NCI-H2107 treated with DMSO at 0.1 percent for 48 hours (cell line): ENCODE measurements at regions not wholly inside any gene's neighbourhood (a gene's known extent, or its start where the extent isn't known, plus 50 kb on each side); places are given as distances from the start of the nearest gene placed in this dataset.
"Not testable (repeated sequence)": the region's sequence is repeated elsewhere in the genome, so short reads cannot be mapped to it uniquely, and the experiment has no call there.

Experiments used
- DNase-seq: peaks from one replicate; lab custom pipeline; 2025; ENCODE audit not compliant: unreplicated experiment; lab: John Stamatoyannopoulos, UW

DNA sequence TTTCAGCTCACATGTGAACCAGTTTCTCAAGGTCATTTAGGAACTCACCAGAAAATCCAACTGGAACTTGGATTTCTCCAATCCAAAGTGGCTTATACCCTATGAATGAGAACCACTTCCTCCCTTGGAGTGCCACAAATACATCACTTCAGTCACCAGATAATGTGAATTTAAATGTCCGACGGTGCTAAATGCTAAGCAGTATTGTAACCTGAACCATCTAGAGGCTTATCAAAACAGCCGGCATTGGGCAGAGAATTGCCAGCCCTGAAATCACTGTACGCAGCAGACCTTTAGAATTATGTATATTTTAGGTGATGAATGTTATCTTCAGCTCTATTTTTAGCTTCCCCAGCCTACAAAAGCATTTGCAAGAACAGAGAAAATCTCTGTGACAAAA is 76.8 kb upstream of the COX20 start:
- peak; percentile 71 for DNase-seq

DNA sequence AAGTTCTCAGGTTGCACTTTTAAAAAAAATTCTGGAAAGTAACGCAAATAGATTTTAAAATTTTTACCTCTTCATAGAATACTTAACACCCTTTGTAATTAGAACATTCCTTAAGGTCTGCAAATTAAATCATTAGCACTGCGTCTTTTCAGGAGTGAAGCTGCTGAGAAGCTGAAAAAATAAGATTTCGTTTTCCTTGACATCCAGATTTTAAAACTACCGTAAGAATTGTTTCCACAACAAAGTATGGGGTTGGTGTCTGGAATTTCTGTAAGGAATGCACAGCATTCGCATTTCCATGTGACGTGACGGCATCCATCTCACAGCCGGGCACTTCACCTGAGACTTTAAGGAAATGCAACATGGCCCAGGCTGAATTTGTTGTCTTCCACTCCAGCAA is 76.3 kb upstream of the COX20 start:
- no peak for DNase-seq

DNA sequence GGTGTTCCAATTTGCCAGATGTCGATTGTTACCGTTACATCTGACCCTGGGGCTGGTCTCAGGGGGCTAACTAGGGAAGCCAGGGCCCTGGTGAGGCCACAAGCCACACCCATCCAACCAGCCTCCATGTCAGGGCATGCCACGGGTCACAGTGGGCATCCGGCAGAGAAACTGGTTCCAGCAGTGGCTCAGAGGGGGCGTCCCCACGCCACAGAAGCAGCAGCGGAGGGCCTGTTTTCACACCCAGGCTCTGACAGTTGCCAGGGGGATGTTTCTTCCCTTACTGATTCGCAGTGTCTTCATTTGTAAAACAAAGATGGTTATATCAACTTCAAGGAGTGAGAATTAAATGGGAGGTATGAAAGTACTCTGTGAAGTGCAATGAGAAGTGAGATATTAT is 75.0 kb upstream of the COX20 start:
- DNase-seq: no peak

DNA sequence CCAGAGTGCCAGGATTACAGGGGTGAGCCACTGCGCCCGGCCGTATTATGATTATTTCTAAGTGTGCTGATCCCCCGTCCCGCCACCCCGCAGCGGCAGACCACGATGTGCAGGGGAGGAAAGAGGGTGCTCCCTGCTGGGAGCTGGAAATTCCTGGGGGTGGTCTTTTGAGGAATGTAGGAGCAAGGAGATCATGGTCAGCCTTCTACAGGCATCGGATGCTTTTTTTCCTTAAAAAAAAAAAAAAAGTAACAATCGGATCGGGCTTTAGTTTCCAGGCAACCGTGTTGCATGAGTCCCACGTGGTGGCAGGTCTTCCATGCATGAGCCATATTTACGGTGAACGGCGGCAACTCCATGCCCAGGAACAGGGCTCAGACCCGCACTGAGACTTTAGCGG is 74.2 kb upstream of the COX20 start:
- no peak for DNase-seq

DNA sequence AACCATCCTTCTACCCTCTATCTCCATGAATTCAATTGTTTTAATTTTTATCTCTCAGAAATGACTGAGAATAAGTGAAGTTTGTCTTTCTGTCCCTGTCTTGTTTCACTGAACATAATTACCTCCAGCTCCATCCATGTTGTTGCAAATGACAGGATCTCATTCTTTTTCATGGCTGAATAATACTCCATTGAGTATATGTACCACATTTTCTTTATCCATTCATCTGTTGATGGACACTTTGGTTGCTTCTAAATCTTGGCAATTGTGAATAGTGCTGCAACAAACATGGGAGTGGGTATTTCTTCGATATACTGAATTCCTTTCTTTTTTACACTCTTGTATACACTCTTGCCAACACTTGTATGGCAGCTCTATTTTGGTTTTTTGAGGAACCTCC is 72.8 kb upstream of the COX20 start:
- DNase-seq: no peak

DNA sequence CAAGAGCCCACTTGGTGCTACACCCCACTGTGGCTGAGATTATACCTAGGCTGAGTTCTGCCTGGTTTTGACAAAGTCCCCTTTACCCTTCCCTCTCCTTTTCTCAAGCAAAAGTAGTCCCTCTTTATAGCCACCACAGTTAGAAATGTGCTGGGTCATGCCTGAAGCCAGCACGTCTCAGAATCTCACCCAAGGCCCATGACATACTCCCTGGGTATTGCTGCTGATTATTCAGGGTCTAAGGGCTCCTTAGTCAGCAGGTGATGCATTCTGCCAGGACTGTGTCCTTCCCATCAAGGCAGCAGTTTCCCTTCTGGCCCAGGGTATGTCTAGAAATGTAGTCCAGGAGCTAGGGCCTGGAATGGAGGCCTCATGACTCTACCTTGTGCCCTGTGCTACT is 67.3 kb upstream of the COX20 start:
- DNase-seq: no peak

DNA sequence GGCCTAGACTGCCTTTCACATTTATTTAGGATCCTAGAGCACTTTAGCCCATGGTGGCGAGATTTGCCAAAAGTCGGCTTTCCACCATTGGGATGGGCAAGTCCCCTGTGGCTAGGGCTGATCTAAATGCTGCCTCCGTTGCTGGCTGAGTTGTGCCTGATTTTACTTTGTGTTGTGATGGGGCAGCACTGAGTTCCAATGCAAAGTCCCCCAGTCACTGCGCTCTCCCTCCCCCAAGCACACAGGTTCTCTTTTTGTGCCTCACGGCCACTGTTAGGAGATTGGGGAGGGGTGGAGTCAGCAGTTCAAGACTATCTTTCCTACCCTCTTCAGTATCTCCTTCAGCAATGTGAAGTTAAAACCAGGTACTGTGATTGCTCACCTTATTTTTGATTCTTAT is 66.7 kb upstream of the COX20 start:
- DNase-seq: no peak

DNA sequence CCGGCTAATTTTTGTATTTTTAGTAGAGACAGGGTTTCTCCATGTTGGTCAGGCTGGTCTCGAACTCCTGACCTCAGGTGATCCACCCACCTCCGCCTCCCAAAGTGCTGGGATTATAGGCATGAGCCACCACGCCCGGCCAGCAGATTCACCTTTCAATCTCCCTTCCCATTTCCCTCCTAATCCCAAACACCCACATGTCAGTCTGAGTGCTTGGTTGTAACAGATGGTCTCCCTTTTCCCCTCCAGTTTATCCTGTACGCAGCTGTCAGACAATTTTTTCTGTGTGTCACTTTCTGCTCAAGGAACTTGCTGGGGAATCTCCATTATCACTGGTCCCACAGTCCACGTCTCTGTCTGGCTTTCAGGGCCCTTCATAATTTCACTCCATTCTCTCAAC is 64.9 kb upstream of the COX20 start:
- DNase-seq: not testable (repeated sequence)

DNA sequence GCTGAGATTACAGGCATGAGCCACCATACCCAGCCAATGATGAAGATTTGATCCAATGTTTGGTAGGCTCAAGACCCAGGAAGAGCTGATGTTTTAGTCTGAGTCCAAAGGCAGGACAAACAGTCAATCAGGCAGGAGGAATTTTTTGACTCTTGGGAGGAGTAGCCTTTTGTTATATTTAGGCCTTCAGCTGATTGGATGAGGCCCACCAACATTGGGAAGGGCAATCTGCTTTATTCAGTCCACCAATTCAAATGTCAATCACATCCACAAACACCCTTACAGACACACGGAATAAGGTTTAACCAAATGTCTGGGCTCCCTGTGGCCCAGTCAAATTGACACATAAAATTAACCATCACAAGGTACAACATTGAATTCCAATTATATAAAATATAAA is 61.9 kb upstream of the COX20 start:
- no peak for DNase-seq

DNA sequence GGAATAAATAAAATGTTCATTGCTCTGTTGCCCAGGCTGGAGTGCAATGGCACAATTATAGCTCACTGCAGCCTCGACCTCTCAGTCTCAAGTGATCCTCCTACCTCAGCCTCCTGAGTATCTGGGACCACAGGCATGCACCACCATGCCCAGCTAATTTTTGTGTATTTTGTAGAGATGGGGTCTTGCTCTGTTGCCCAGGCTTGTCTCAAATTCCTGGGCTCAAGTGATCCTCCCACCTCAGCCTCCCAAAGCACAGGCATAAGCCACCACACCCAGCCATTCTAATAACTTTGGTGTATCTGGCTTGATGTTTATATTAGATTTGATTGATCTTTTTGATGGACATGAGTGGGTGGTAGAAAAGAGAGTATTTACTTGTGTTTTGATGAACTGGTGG is 58.7 kb upstream of the COX20 start:
- DNase-seq: not testable (repeated sequence)

DNA sequence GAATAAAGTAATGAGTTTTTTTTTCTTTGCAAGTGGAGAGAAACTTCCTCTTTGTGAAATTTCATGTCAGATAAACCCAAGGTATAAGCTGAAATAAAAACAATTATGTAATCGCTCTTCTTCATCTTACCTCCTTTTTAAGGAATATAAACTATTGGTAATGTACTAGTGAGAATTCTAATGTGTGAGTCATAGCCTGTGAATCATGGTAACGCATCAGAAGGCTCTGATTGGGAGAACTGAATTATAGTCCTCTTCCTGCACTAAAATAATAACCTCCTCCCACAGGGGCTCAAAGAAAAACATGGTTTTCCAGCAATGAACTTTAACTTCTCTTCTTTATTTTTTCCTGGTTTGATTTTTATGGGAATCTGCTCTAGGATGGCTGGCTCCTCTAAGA is 57.1 kb upstream of the COX20 start:
- DNase-seq: no peak

DNA sequence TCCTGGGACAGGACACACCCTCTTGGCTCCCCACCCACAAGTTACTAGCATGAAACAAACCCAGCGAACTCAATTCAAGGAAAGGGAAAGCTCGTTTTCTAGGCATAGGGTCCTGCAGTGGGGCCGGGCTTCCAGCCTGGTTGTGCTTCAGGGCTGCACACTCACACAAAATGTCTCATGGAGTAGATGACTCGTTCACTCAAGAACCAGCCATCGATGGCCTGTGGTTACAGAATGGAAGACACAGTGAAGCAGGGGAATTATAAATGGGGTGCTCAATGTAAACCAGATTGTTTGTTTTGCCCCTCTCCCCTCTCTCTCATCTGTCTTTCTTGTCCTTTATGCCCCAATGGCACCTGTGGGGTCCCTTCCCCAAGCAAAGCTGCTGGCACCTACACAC is 56.0 kb upstream of the COX20 start:
- no peak for DNase-seq

DNA sequence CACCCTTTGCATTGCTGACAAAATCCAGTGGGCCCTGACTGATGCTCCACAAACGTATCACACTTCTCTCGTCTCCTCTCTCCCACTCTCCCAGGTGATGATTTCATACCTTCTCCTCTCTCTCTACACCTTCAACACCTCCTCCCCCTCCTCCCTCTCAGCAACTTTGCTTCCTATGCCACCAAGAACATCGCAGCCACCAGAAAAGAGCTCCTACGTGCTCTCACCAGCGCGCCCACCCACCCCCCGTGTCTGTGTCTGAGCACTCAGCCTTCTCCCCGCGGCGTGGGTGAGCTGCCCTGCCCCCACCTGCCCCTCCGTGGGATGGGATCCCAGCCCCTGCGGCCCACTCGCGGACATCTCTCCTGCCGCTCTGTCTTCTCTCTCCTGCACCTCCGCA is 55.1 kb upstream of the COX20 start:
- DNase-seq: no peak

DNA sequence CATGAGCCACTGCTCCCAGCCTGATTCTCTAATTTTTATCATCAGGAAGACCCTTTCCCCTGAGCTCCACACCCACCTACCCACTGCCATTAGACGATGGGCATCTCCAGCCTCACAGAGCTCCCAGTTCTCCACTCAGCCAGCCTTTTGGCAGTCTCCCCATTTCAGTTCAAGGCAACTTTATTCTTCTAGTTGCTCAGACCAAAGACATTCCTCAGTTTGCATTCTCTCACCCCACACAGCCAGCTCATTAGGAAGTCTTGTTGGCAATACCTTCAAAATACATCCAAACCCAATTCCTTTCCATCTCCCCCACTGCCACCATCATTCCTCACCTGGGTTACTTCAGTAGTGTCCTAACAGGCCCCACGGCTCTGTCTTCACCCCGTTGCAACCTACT is 53.4 kb upstream of the COX20 start:
- no peak for DNase-seq

DNA sequence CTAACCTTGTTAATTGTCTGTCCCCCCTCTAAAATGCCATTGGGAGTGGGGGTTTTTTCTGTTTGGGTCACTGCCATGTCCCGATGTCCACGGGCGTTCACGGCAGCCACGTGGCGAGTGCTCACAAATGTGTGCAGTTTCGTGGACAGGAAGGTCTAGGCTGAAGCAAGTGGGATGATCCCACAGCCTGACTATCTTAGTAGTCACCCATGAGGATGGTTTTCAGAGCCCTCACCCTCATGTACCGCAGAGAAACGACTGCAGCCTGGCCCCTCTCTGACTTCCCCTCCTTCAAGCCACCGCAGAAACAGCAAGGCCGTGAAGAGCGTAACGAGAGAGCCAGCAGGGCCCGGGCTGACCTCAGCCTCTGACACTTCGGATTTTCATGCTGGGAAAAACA is 52.3 kb upstream of the COX20 start:
- no peak for DNase-seq
